ENCODE measurements at regions not wholly inside any gene's neighbourhood (a gene's known extent, or its start where the extent isn't known, plus 50 kb on each side); places are given as distances from the start of the nearest gene placed in this dataset.

- TF ChIP-seq CTCF (IDR thresholded peaks at IDR 0.05) (no peak), POLR2A (IDR thresholded peaks at IDR 0.05) (no peak)
These were observed 252.3 kb upstream of the AVPR1A start for GRCh38 chr12:63403256-63403655.
